ENCODE measurements at regions not wholly inside any gene's neighbourhood (a gene's known extent, or its start where the extent isn't known, plus 50 kb on each side); places are given as distances from the start of the nearest gene placed in this dataset.

GRCh38 chr3:23130406-23130805 lies 72.7 kb upstream of the UBE2E2 start:
- no peaks in the 10 kb centered on the region for H3K79me2 ChIP-seq (ENCODE audit: control insufficient read depth in 1 of 2, insufficient read depth in 2 of 2, low read length in 2 of 2)
- H2BK120ac ChIP-seq (replicated peaks; ENCODE audit: low read depth, low read length) = no peak overlapping the region
- no peak overlapping the region for H3K9ac ChIP-seq (replicated peaks in 1 of 4; ENCODE audit: extremely low read depth in 1 of 4, low read depth in 3 of 4, low read length in 3 of 4)
- no peaks in the 10 kb centered on the region for H3K23me2 ChIP-seq (ENCODE audit: low read depth, low read length)
- no peaks in the 10 kb centered on the region for H3K36me3 ChIP-seq (ENCODE audit: control insufficient read depth in 2 of 4, insufficient read depth in 4 of 4, low read length in 3 of 4)
- no peaks in the 10 kb centered on the region for H3K4me1 ChIP-seq (replicated peaks in 1 of 4; ENCODE audit: control insufficient read depth in 3 of 4, insufficient read depth in 4 of 4, low read length in 3 of 4)
- no peaks in the 10 kb centered on the region for H3K79me1 ChIP-seq (ENCODE audit: low read depth, low read length)
- no peaks in the 10 kb centered on the region for H4K20me1 ChIP-seq (replicated peaks in 1 of 2; ENCODE audit: control insufficient read depth in 1 of 2, insufficient read depth in 2 of 2, low read length in 2 of 2)
- no peak for DNase-seq (ENCODE audit: low read depth in 1 of 2, low spot score in 2 of 2)
- H3K27me3 ChIP-seq (replicated peaks in 1 of 4; ENCODE audit: control insufficient read depth in 3 of 4, extremely low read depth in 1 of 4, insufficient read depth in 3 of 4, low read length in 3 of 4) = peaks cover 0 to 1% (median 0%) of the 10 kb centered on the region in 4 experiments; a peak in 1 of 7 replicates
- no peak overlapping the region for H3K4ac ChIP-seq (replicated peaks; ENCODE audit: insufficient read length, low read depth, low read length)
- 90% methylated on average over 4 of the region's 4 CpGs; no CpG with 5 or more reads in 1 of the 2 experiments for WGBS, 2 experiments (ENCODE audit: extremely low coverage in 1 of 2, insufficient coverage in 1 of 2, insufficient read length in 1 of 2, insufficient replicate concordance in 2 of 2, low coverage in 1 of 2, low lambda C conversion rate in 2 of 2, missing lambda C conversion rate in 1 of 2)
- H2BK12ac ChIP-seq (ENCODE audit: low read depth, low read length) = no peak overlapping the region
- H4K5ac ChIP-seq (ENCODE audit: insufficient read length, low read depth, low read length) = no peak overlapping the region
- no peak overlapping the region for H2BK20ac ChIP-seq (ENCODE audit: low read length)
- H3K9me3 ChIP-seq (ENCODE audit: insufficient read depth in 2 of 2, low read depth in 1 of 2, low read length in 1 of 2) = no peaks in the 10 kb centered on the region
- no peak overlapping the region for H3K4me3 ChIP-seq (ENCODE audit: extremely low read depth in 1 of 4, insufficient read depth in 2 of 4, low read depth in 3 of 4, low read length in 4 of 4)
- no peak overlapping the region for H2AK5ac ChIP-seq (ENCODE audit: low read depth, low read length)
- no peak overlapping the region for H3K14ac ChIP-seq (ENCODE audit: insufficient read length)
- TF ChIP-seq SIRT6 (IDR thresholded peaks at IDR 0.05; ENCODE audit: low read length) (no peak), ATF2 (IDR thresholded peaks at IDR 0.05; ENCODE audit: low read length) (no peak), NANOG (IDR thresholded peaks at IDR 0.05; ENCODE audit: insufficient read depth, low read depth, low read length, poor library complexity, severe bottlenecking) (no peak), RXRA (IDR thresholded peaks at IDR 0.05; ENCODE audit: insufficient read depth, low read depth, low read length) (no peak), USF2 (IDR thresholded peaks at IDR 0.05; ENCODE audit: low read length) (no peak)
- no peak overlapping the region for H2BK15ac ChIP-seq (ENCODE audit: low read length)
- no peak overlapping the region for H3K18ac ChIP-seq (ENCODE audit: extremely low read depth, low read length)
- no peak overlapping the region for H3K27ac ChIP-seq (ENCODE audit: low read depth, low read length)
- FAIRE-seq = no peak
- H2BK5ac ChIP-seq (ENCODE audit: low read depth, low read length) = no peak overlapping the region
- no peak overlapping the region for H3K23ac ChIP-seq (ENCODE audit: insufficient read length)
- no peak overlapping the region for H4K8ac ChIP-seq (ENCODE audit: extremely low read depth, insufficient read depth, low read length)
- ChIA-PET CTCF (ENCODE audit: partially characterized antibody) (no interaction called here), POLR2A (ENCODE audit: partially characterized antibody) (no interaction called here)
- no peak overlapping the region for H3K56ac ChIP-seq (replicated peaks; ENCODE audit: insufficient read length, low read depth, low read length)
- H4K91ac ChIP-seq (replicated peaks; ENCODE audit: insufficient read length, low read length) = no peak overlapping the region
- no peak overlapping the region for H2AFZ ChIP-seq (ENCODE audit: low read length)
- no peak overlapping the region for H3K4me2 ChIP-seq (ENCODE audit: insufficient read depth in 1 of 2, low read depth in 2 of 2, low read length in 2 of 2)

Data from H1 (cell line).